Pancreas (tissue), 10 donors: ENCODE measurements at regions not wholly inside any gene's neighbourhood (a gene's known extent, or its start where the extent isn't known, plus 50 kb on each side); places are given as distances from the start of the nearest gene placed in this dataset.

Source experiments
- ATAC-seq, 4 donors: fragments of 200-7000 bp; cut with Tn5 transposase; one replicate each; pipeline versions ENCODE4 v1.8.0 to v1.9.1; 2020; ENCODE audit warnings: mild to moderate bottlenecking in 4 of 4, moderate library complexity in 4 of 4
- DNase-seq, 6 donors: peaks; one replicate each; pipeline ENCODE4 v3.0.0-alpha.2; 2020
- FAIRE-seq: peaks from 2 replicates; lab custom pipeline; 2012; peaks lifted over from hg19 to GRCh38; lab: Jason Lieb, UNC
- H3K27ac ChIP-seq, 4 donors: fragments of 200-600 bp; sonication (generic); 1 replicate in 3 of 4; 2 replicates in 1 of 4; pipeline versions ENCODE4 v1.5.0 to v1.8.0; 2020
- H3K27me3 ChIP-seq, 4 donors: fragments of 200-600 bp; one replicate each; pipeline ENCODE4 v1.8.0; 2021
- H3K36me3 ChIP-seq, 3 donors: fragments of 200-600 bp; sonication (generic) in 1 of 3; one replicate each; pipeline versions ENCODE4 v1.5.0 to v1.8.0; 2020 to 2021
- H3K4me1 ChIP-seq, 3 donors: fragments of 200-600 bp; one replicate each; pipeline ENCODE4 v1.8.0; 2021
- H3K4me3 ChIP-seq, 4 donors: fragments of 200-600 bp; sonication (generic) in 2 of 4; one replicate each; pipeline versions ENCODE4 v1.5.0 to v1.8.0; 2020 to 2021
- H3K9me3 ChIP-seq, 4 donors: fragments of 200-600 bp; one replicate each; pipeline ENCODE4 v1.8.0; 2021
- WGBS, 2 donors: extraction: QIAGEN DNeasy Blood & Tissue Kit; methylation state at CpG; one replicate each; pipeline ENCODE4 v1.1.7; 2013; 5-methylcytosine and 5-hydroxymethylcytosine counted together
- intact Hi-C, 3 donors: fragments of 100-400 bp; cut with DNase I; formaldehyde crosslinking; loops; one replicate each; pipeline versions ENCODE4 v1.11.1 to v1.14.2; 2022
- TF ChIP-seq, protein P1 (sequence below), 4 donors: fragments of 200-600 bp; sonication (generic) in 3 of 4; IDR thresholded peaks; one replicate each; pipeline versions ENCODE4 v1.5.0 to v1.8.0; 2021; ENCODE audit warnings: antibody characterized with exemption in 4 of 4
- donor health status: healthy with polysubstance abuse.
- donor health status: DM: no; HTN: no; CAD: no; lungs with moderate emphysema.
- donor health status: DM: no; HTN: no; CAD: no.
- donor health status: control.
- donor health status: control.
- donor health status: Bipolar disorder and iron deficiency.
- donor health status: DM: yes; HTN: yes; CAD: no.
- donor health status: DM: no; HTN: no; CAD: no.
- donor health status: DM: no; HTN: no; CAD: no.
- donor health status: DM: yes; HTN: yes; CAD: no.

DNA sequence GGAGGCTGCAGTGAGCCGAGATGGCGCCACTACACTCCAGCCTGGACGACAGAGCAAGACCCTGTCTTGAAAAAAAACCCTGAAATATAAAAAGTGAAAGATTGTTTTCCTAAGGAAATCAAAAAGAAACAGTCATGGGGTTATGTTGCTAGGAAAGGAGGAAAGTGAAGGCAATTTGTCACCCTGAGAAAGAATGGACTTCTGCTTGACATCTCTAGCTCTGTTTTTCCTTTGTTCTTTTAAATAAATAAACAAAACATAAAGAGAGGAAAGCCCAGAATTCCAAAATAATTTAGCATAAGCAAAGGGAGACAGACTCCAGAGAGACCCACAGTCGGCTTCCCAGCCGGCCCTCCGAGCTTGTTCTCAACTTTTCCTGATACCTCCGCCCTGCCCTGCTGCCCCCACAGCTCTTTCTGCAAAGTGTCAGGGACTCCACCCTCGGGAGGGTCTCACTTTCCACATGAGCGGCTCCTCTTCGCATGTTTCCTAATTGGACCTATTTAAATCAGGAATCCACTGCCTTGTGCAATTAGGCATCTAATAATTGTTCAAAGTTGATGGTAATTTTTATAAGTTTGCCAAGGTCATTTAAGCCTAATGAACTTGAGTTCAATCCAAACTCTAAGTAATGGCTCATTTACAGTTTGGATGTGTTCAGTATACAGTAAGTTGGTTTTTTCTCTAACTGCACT lies 49.8 kb upstream of the COPS8 start:
- DNase-seq (no peak), ATAC-seq (no peak), FAIRE-seq (no peak)
- Histone ChIP-seq H3K36me3 (no peaks in the 10 kb centered on the region), H3K27ac (no peak overlapping the region), H3K27me3 (no peaks in the 10 kb centered on the region), H3K4me1 (peaks cover 0 to under 1% (median 0%) of the 10 kb centered on the region in 3 donors), H3K9me3 (no peaks in the 10 kb centered on the region), H3K4me3 (no peak overlapping the region)
- 84 to 87% methylated on average over 10 of the region's 10 CpGs for WGBS, 2 donors
- intact Hi-C loops = loop anchor here in 1 of 3 donors (10.0 kb wide), 1 partner anchor 511 kb away; no protein-coding TSS in a partner anchor
- TF ChIP-seq, protein P1, sequence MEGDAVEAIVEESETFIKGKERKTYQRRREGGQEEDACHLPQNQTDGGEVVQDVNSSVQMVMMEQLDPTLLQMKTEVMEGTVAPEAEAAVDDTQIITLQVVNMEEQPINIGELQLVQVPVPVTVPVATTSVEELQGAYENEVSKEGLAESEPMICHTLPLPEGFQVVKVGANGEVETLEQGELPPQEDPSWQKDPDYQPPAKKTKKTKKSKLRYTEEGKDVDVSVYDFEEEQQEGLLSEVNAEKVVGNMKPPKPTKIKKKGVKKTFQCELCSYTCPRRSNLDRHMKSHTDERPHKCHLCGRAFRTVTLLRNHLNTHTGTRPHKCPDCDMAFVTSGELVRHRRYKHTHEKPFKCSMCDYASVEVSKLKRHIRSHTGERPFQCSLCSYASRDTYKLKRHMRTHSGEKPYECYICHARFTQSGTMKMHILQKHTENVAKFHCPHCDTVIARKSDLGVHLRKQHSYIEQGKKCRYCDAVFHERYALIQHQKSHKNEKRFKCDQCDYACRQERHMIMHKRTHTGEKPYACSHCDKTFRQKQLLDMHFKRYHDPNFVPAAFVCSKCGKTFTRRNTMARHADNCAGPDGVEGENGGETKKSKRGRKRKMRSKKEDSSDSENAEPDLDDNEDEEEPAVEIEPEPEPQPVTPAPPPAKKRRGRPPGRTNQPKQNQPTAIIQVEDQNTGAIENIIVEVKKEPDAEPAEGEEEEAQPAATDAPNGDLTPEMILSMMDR (IDR thresholded peaks at IDR 0.05) = no peak
